Spleen (tissue), 11 donors: ENCODE measurements at regions not wholly inside any gene's neighbourhood (a gene's known extent, or its start where the extent isn't known, plus 50 kb on each side); places are given as distances from the start of the nearest gene placed in this dataset.

Experiments
- DNase-seq: peaks from one replicate; pipeline ENCODE4 v3.0.0-alpha.2; 2020
- H3K27ac ChIP-seq, 8 donors: fragments of 200-600 bp; sonication (generic) in 7 of 8; 1 replicate in 4 of 8; 2 replicates in 4 of 8; pipeline versions ENCODE4 v1.5.0 to v1.8.0; 2016 to 2021; ENCODE audit warnings: inconsistent platforms in 4 of 8, mild to moderate bottlenecking in 4 of 8, moderate library complexity in 1 of 8
- H3K27me3 ChIP-seq, 7 donors: fragments of 200-600 bp; sonication (generic) in 6 of 7; replicated peaks in 1 of 7; 1 replicate in 4 of 7; 2 replicates in 3 of 7; pipeline versions ENCODE4 v1.5.0 to v1.8.0; 2016 to 2021; ENCODE audit warnings: inconsistent platforms in 3 of 7, mild to moderate bottlenecking in 1 of 7
- H3K36me3 ChIP-seq, 6 donors: fragments of 200-600 bp; sonication (generic) in 5 of 6; 1 replicate in 4 of 6; 2 replicates in 2 of 6; pipeline versions ENCODE4 v1.5.0 to v1.8.0; 2016 to 2021; ENCODE audit warnings: inconsistent platforms in 2 of 6
- H3K4me1 ChIP-seq, 6 donors: fragments of 200-600 bp; sonication (generic) in 5 of 6; 1 replicate in 3 of 6; 2 replicates in 3 of 6; pipeline versions ENCODE4 v1.5.0 to v1.8.0; 2016 to 2021; ENCODE audit warnings: inconsistent platforms in 3 of 6
- H3K4me3 ChIP-seq, 8 donors: fragments of 200-600 bp; sonication (generic) in 7 of 8; 1 replicate in 4 of 8; 2 replicates in 4 of 8; pipeline versions ENCODE4 v1.5.0 to v1.8.0; 2016 to 2021; ENCODE audit warnings: inconsistent platforms in 4 of 8, mild to moderate bottlenecking in 4 of 8, moderate library complexity in 2 of 8
- H3K9me3 ChIP-seq, 8 donors: fragments of 200-600 bp; sonication (generic) in 7 of 8; 1 replicate in 4 of 8; 2 replicates in 4 of 8; pipeline versions ENCODE4 v1.5.0 to v1.8.0; 2016 to 2021; ENCODE audit warnings: inconsistent platforms in 4 of 8
- POLR2A ChIP-seq, 3 donors: fragments of 450-650 bp; IDR thresholded peaks; one replicate each; pipeline ENCODE4 v1.5.1; 2017; ENCODE audit warnings: antibody characterized with exemption in 3 of 3, mild to moderate bottlenecking in 1 of 3
- POLR2AphosphoS5 ChIP-seq, 3 donors: sonication (generic); formaldehyde crosslinking; IDR thresholded peaks; one replicate each; pipeline ENCODE4 v1.5.1; 2017; ENCODE audit warnings: antibody characterized with exemption in 3 of 3
- WGBS, 5 donors: extraction: QIAGEN DNeasy Blood & Tissue Kit in 3 of 5; methylation state at CpG; one replicate each; pipeline versions ENCODE4 v1.1.5 to v1.1.7; 2013 to 2018; 5-methylcytosine and 5-hydroxymethylcytosine counted together
- intact Hi-C: fragments of 100-400 bp; cut with DNase I; formaldehyde crosslinking; loops from one replicate; pipeline ENCODE4 v1.15.0; 2023; ENCODE audit warnings: low total_unique reads
- TF ChIP-seq, protein P1 (sequence below), 11 experiments: fragments of 200-600 bp in 7 of 11; fragments of 450-650 bp in 4 of 11; sonication (generic) in 4 of 11; IDR thresholded peaks in 8 of 11; conservative IDR thresholded peaks in 3 of 11; 1 replicate in 7 of 11; 2 replicates in 4 of 11; pipeline versions ENCODE4 v1.4.0 to v1.8.0; 2016 to 2021; ENCODE audit warnings: antibody characterized with exemption in 11 of 11, inconsistent platforms in 4 of 11, mild to moderate bottlenecking in 1 of 11
- donor health status: healthy with polysubstance abuse.
- donor health status: DM: no; HTN: no; CAD: no; lungs with moderate emphysema.
- donor health status: DM: no; HTN: no; CAD: no.
- donor health status: Bipolar disorder and iron deficiency.
- donor health status: healthy.
- donor health status: DM: no; HTN: no; CAD: no.
- donor health status: DM: yes; HTN: yes; CAD: no.

DNA sequence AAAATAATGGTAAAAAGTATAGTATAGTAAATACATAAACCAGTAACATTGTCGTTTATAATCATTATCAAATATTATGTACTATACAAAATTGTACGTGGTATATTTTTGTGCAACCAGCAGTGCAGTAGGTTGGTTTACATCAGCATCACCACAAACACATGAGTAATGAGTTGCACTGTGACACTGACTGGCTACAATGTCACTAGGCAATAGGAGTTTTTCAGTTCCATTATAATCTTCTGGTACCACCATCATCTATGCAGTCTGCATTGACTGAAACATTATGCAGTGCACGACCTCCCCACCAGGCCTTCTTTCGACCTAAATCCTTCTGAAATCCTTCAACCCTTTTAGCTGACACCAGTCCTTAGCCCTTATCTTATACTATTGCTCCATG is 105.8 kb downstream of the SREK1 start:
- Histone ChIP-seq H3K27me3 (no peaks in the 10 kb centered on the region), H3K36me3 (no peaks in the 10 kb centered on the region), H3K27ac (no peak overlapping the region), H3K4me3 (no peak overlapping the region), H3K4me1 (no peaks in the 10 kb centered on the region), H3K9me3 (no peaks in the 10 kb centered on the region)
- no peak for DNase-seq
- TF ChIP-seq POLR2A (IDR thresholded peaks at IDR 0.05) (no peak), POLR2AphosphoS5 (IDR thresholded peaks at IDR 0.05) (no peak)
- TF ChIP-seq, protein P1, sequence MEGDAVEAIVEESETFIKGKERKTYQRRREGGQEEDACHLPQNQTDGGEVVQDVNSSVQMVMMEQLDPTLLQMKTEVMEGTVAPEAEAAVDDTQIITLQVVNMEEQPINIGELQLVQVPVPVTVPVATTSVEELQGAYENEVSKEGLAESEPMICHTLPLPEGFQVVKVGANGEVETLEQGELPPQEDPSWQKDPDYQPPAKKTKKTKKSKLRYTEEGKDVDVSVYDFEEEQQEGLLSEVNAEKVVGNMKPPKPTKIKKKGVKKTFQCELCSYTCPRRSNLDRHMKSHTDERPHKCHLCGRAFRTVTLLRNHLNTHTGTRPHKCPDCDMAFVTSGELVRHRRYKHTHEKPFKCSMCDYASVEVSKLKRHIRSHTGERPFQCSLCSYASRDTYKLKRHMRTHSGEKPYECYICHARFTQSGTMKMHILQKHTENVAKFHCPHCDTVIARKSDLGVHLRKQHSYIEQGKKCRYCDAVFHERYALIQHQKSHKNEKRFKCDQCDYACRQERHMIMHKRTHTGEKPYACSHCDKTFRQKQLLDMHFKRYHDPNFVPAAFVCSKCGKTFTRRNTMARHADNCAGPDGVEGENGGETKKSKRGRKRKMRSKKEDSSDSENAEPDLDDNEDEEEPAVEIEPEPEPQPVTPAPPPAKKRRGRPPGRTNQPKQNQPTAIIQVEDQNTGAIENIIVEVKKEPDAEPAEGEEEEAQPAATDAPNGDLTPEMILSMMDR (IDR thresholded peaks at IDR 0.05 in 8 of 11, conservative IDR thresholded peaks at IDR 0.05 in 3 of 11), result no peak
- 74 to 92% (median 85%) methylated on average over 4 of the region's 4 CpGs for WGBS, 5 donors
- intact Hi-C loops, result no loop called here

DNA sequence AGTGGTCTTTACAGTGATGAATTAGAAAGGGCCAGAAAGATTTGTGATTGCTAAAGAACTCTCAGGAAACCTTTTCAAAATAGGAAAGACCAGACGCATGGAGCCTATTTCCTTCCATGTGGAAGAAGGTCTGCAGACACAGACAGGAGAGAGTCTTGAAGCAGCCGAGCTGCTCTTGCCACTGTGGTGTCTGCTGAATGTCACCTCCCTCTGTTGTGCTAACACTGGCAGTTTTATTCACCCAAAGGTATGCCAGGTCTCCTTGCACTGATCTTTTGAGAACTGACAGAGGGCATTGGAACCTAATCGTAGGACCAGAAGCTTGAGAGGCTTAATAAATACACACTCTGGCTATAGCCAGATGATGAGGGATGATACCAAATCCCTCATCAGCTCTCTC is 108.7 kb downstream of the SREK1 start:
- no peaks in the 10 kb centered on the region for H3K36me3 ChIP-seq
- 64 to 70% (median 66%) methylated on average over 3 of the region's 3 CpGs for WGBS, 5 donors
- H3K4me3 ChIP-seq, result no peak overlapping the region
- intact Hi-C loops, result no loop called here
- H3K27ac ChIP-seq, result no peak overlapping the region
- TF ChIP-seq, protein P1 (IDR thresholded peaks at IDR 0.05 in 8 of 11, conservative IDR thresholded peaks at IDR 0.05 in 3 of 11), result no peak
- no peak for TF ChIP-seq POLR2A (IDR thresholded peaks at IDR 0.05)
- no peak for TF ChIP-seq POLR2AphosphoS5 (IDR thresholded peaks at IDR 0.05)
- H3K27me3 ChIP-seq, result no peaks in the 10 kb centered on the region
- no peaks in the 10 kb centered on the region for H3K9me3 ChIP-seq
- no peak for DNase-seq
- H3K4me1 ChIP-seq, result no peaks in the 10 kb centered on the region

DNA sequence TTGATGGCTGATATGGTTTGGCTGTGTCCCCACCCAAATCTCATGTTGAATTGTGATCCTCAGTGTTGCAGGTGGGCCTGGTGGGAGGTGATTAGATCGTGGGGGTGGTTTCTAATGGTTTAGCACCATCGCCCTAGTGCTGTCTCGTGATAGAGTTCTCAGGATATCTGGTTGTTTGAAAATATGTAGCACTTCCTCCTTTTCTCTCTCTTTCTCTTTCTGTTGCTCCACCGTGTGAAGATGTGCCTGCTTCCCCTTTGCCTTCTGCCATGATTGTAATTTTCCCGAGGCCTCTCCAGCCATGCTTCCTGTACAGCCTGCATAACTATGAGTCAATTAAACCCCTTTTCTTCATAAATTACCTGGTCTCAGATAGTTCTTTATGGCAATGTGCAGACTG is 111.6 kb downstream of the SREK1 start:
- no peaks in the 10 kb centered on the region for H3K27me3 ChIP-seq
- no peak overlapping the region for H3K27ac ChIP-seq
- 31 to 40% (median 33%) methylated on average over 5 of the region's 5 CpGs for WGBS, 5 donors
- TF ChIP-seq, protein P1 (IDR thresholded peaks at IDR 0.05 in 8 of 11, conservative IDR thresholded peaks at IDR 0.05 in 3 of 11), result no peak
- TF ChIP-seq POLR2A (IDR thresholded peaks at IDR 0.05) (no peak), POLR2AphosphoS5 (IDR thresholded peaks at IDR 0.05) (no peak)
- no peaks in the 10 kb centered on the region for H3K4me1 ChIP-seq
- DNase-seq, result no peak
- no peak overlapping the region for H3K4me3 ChIP-seq
- H3K36me3 ChIP-seq, result no peaks in the 10 kb centered on the region
- peaks cover 0 to 4% (median 0%) of the 10 kb centered on the region in 8 donors for H3K9me3 ChIP-seq
- intact Hi-C loops, result no loop called here

DNA sequence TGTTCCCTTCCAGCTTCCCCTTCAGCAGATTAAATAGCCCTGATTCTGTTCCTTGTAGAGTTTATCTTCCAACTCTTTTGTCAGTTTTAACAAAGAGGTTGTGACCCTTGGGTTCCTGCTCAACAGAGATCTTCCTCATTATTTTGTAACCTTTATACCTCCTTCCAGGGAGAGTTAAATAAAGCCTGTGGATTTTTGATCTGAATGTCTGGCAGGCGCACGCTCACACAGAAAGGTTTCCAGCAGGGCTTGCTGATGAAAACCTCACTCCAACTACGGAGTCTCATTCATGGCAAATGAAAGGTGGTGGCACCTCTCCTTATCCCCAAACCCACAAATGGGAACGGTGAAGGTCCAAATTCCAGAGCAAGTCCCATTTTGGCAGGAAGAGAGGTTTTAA is 129.0 kb downstream of the SREK1 start:
- H3K36me3 ChIP-seq, result no peaks in the 10 kb centered on the region
- H3K4me1 ChIP-seq, result no peaks in the 10 kb centered on the region
- intact Hi-C loops, result no loop called here
- H3K4me3 ChIP-seq, result no peak overlapping the region
- peaks cover 0 to 21% (median 0%) of the 10 kb centered on the region in 7 donors for H3K27me3 ChIP-seq
- H3K27ac ChIP-seq, result no peak overlapping the region
- no peak for DNase-seq
- TF ChIP-seq POLR2A (IDR thresholded peaks at IDR 0.05) (no peak), POLR2AphosphoS5 (IDR thresholded peaks at IDR 0.05) (no peak)
- TF ChIP-seq, protein P1 (IDR thresholded peaks at IDR 0.05 in 8 of 11, conservative IDR thresholded peaks at IDR 0.05 in 3 of 11), result no peak
- WGBS, 5 donors, result 79 to 89% (median 83%) methylated on average over 4 of the region's 4 CpGs
- no peaks in the 10 kb centered on the region for H3K9me3 ChIP-seq
